HG02759 (cell line): ENCODE measurements at regions not wholly inside any gene's neighbourhood (a gene's known extent, or its start where the extent isn't known, plus 50 kb on each side); places are given as distances from the start of the nearest gene placed in this dataset.

Experiments
- ATAC-seq: cut with Tn5 transposase; IDR thresholded peaks from one replicate; pipeline ENCODE4 v1.9.1; 2021; ENCODE audit warnings: mild to moderate bottlenecking, moderate library complexity; ENCODE audit not compliant: unreplicated experiment

- no peak for ATAC-seq
These were observed 195.8 kb downstream of the RAP2A start for GRCh38 chr13:97629601-97630272.

- ATAC-seq = no peak
These were observed 196.8 kb downstream of the RAP2A start for GRCh38 chr13:97630725-97631124.

- ATAC-seq = peak; percentile 68
These were observed 197.2 kb downstream of the RAP2A start for GRCh38 chr13:97631158-97631557.

GRCh38 chr13:97639236-97639635, 205.3 kb downstream of the RAP2A start:
- ATAC-seq = no peak

GRCh38 chr13:97640268-97640667, 206.3 kb downstream of the RAP2A start:
- no peak for ATAC-seq

GRCh38 chr13:97648171-97648880, 214.4 kb downstream of the RAP2A start:
- no peak for ATAC-seq

GRCh38 chr13:97648881-97649224, 214.9 kb downstream of the RAP2A start:
- no peak for ATAC-seq

GRCh38 chr13:97653443-97654140, 219.6 kb downstream of the RAP2A start:
- ATAC-seq = no peak

- ATAC-seq = no peak
These were observed 220.3 kb downstream of the RAP2A start for GRCh38 chr13:97654236-97654635.

GRCh38 chr13:97658556-97658955, 224.6 kb downstream of the RAP2A start:
- no peak for ATAC-seq

- ATAC-seq = peak; percentile 47
These were observed 225.6 kb downstream of the RAP2A start for GRCh38 chr13:97659602-97660001.

- no peak for ATAC-seq
These were observed 226.8 kb downstream of the RAP2A start for GRCh38 chr13:97660594-97661260.

- no peak for ATAC-seq
These were observed 252.6 kb downstream of the RAP2A start for GRCh38 chr13:97686594-97686993.

- ATAC-seq = no peak
These were observed 258.7 kb downstream of the RAP2A start for GRCh38 chr13:97692628-97693027.

- ATAC-seq = no peak
These were observed 257.8 kb upstream of the IPO5 start for GRCh38 chr13:97695684-97696083.

- ATAC-seq = no peak
These were observed 256.6 kb upstream of the IPO5 start for GRCh38 chr13:97696921-97697320.

GRCh38 chr13:97700306-97700848, 253.1 kb upstream of the IPO5 start:
- ATAC-seq = no peak

GRCh38 chr13:97702614-97703013, 250.9 kb upstream of the IPO5 start:
- no peak for ATAC-seq

- ATAC-seq = no peak
These were observed 242.7 kb upstream of the IPO5 start for GRCh38 chr13:97710797-97711196.

- ATAC-seq = no peak
These were observed 240.7 kb upstream of the IPO5 start for GRCh38 chr13:97712770-97713169.

GRCh38 chr13:97715763-97716162, 237.7 kb upstream of the IPO5 start:
- no peak for ATAC-seq
